HT1080 (cell line): ENCODE measurements at regions not wholly inside any gene's neighbourhood (a gene's known extent, or its start where the extent isn't known, plus 50 kb on each side); places are given as distances from the start of the nearest gene placed in this dataset.
A peak's percentile ranks its signal among the peaks of the same experiment; 100 is the strongest.
"Not testable (repeated sequence)": the region's sequence is repeated elsewhere in the genome, so short reads cannot be mapped to it uniquely, and the experiment has no call there.

Experiments used
- DNase-seq: peaks from one replicate; pipeline ENCODE4 v3.0.0-alpha.2; 2015; ENCODE audit warnings: low read depth

- DNase-seq: no peak
Measured at GRCh38 chr1:29682171-29682918, 446.0 kb downstream of the PTPRU start.

GRCh38 chr1:29681416-29681815, 445.1 kb downstream of the PTPRU start:
- DNase-seq: not testable (repeated sequence)

- no peak for DNase-seq
Measured at GRCh38 chr1:29679828-29680558, 443.7 kb downstream of the PTPRU start.

- DNase-seq: no peak
Measured at GRCh38 chr1:29679316-29679715, 443.0 kb downstream of the PTPRU start.

- DNase-seq: no peak
Measured at GRCh38 chr1:29677028-29678024, 441.0 kb downstream of the PTPRU start.

GRCh38 chr1:29676496-29676895, 440.2 kb downstream of the PTPRU start:
- no peak for DNase-seq

- DNase-seq: no peak
Measured at GRCh38 chr1:29675481-29676263, 439.4 kb downstream of the PTPRU start.

GRCh38 chr1:29674627-29675326, 438.5 kb downstream of the PTPRU start:
- DNase-seq: no peak

- DNase-seq: peak; percentile 63
Measured at GRCh38 chr1:29673669-29674626, 437.6 kb downstream of the PTPRU start.

GRCh38 chr1:29673228-29673500, 436.8 kb downstream of the PTPRU start:
- DNase-seq: no peak

GRCh38 chr1:29672416-29673227, 436.3 kb downstream of the PTPRU start:
- no peak for DNase-seq

- no peak for DNase-seq
Measured at GRCh38 chr1:29671446-29672356, 435.4 kb downstream of the PTPRU start.

- no peak for DNase-seq
Measured at GRCh38 chr1:29670752-29671151, 434.4 kb downstream of the PTPRU start.

- no peak for DNase-seq
Measured at GRCh38 chr1:29669912-29670311, 433.6 kb downstream of the PTPRU start.

GRCh38 chr1:29669158-29669871, 433.0 kb downstream of the PTPRU start:
- peak; percentile 40 for DNase-seq

GRCh38 chr1:29668551-29669157, 432.3 kb downstream of the PTPRU start:
- no peak for DNase-seq
